BLaER1 (cell line): ENCODE measurements at regions not wholly inside any gene's neighbourhood (a gene's known extent, or its start where the extent isn't known, plus 50 kb on each side); places are given as distances from the start of the nearest gene placed in this dataset.
A peak's percentile ranks its signal among the peaks of the same experiment; 100 is the strongest.

Source experiments
- H3K27ac ChIP-seq: shearing (Covaris generic); formaldehyde crosslinking; 2 replicates; pipeline ENCODE4 v1.8.1; 2022
- H3K27me3 ChIP-seq: shearing (Covaris generic); formaldehyde crosslinking; 2 replicates; pipeline ENCODE4 v1.8.1; 2022
- H3K36me3 ChIP-seq: shearing (Covaris generic); formaldehyde crosslinking; 2 replicates; pipeline ENCODE4 v1.8.1; 2022
- H3K4me1 ChIP-seq: shearing (Covaris generic); formaldehyde crosslinking; 2 replicates; pipeline ENCODE4 v1.8.1; 2022
- H3K4me2 ChIP-seq: shearing (Covaris generic); formaldehyde crosslinking; 2 replicates; pipeline ENCODE4 v1.8.1; 2022
- H3K4me3 ChIP-seq: shearing (Covaris generic); formaldehyde crosslinking; 2 replicates; pipeline ENCODE4 v1.8.1; 2022
- H3K9ac ChIP-seq: shearing (Covaris generic); formaldehyde crosslinking; 2 replicates; pipeline ENCODE4 v1.8.1; 2022
- H3K9me3 ChIP-seq: shearing (Covaris generic); formaldehyde crosslinking; 2 replicates; pipeline ENCODE4 v1.8.1; 2022
- H4K20me1 ChIP-seq: shearing (Covaris generic); formaldehyde crosslinking; 2 replicates; pipeline ENCODE4 v1.8.1; 2022
- Cebpa-rat ChIP-seq: shearing (Covaris generic); IDR thresholded peaks from 2 replicates; pipeline ENCODE4 v1.8.1; 2022

- Histone ChIP-seq H3K4me1 (peaks cover 12% of the 10 kb centered on the region), H3K9ac (no peak overlapping the region), H3K4me2 (peak overlapping the region; percentile 9; the same call in 1 of the 2 replicates), H3K9me3 (no peaks in the 10 kb centered on the region), H3K27me3 (no peaks in the 10 kb centered on the region), H3K27ac (no peak overlapping the region), H3K4me3 (no peak overlapping the region), H4K20me1 (no peaks in the 10 kb centered on the region), H3K36me3 (no peaks in the 10 kb centered on the region)
- no peak for TF ChIP-seq Cebpa-rat
Observed at GRCh38 chr16:79876332-79876730, 275.8 kb upstream of the MAF start.

GRCh38 chr16:79874391-79874790, 273.9 kb upstream of the MAF start:
- Histone ChIP-seq H3K9ac (no peak overlapping the region), H4K20me1 (no peaks in the 10 kb centered on the region), H3K4me1 (no peaks in the 10 kb centered on the region; the same call in 1 of the 2 replicates), H3K4me3 (no peak overlapping the region), H3K9me3 (no peaks in the 10 kb centered on the region), H3K36me3 (no peaks in the 10 kb centered on the region), H3K27ac (no peak overlapping the region), H3K4me2 (no peak overlapping the region), H3K27me3 (no peaks in the 10 kb centered on the region)
- TF ChIP-seq Cebpa-rat: no peak

- H3K36me3 ChIP-seq: no peaks in the 10 kb centered on the region
- no peaks in the 10 kb centered on the region for H4K20me1 ChIP-seq
- no peaks in the 10 kb centered on the region for H3K9me3 ChIP-seq
- H3K4me3 ChIP-seq: no peak overlapping the region
- H3K9ac ChIP-seq: no peak overlapping the region
- no peaks in the 10 kb centered on the region; the same call in 1 of the 2 replicates for H3K4me1 ChIP-seq
- no peak overlapping the region for H3K27ac ChIP-seq
- H3K4me2 ChIP-seq: no peak overlapping the region
- no peak for TF ChIP-seq Cebpa-rat
- no peaks in the 10 kb centered on the region for H3K27me3 ChIP-seq
Observed at GRCh38 chr16:79873825-79874224, 273.3 kb upstream of the MAF start.

- no peak for TF ChIP-seq Cebpa-rat
- H3K9me3 ChIP-seq: no peaks in the 10 kb centered on the region
- no peaks in the 10 kb centered on the region for H3K27me3 ChIP-seq
Observed at GRCh38 chr16:79871906-79872305, 271.4 kb upstream of the MAF start.

GRCh38 chr16:79870016-79870886, 269.7 kb upstream of the MAF start:
- Histone ChIP-seq H3K9ac (no peak overlapping the region), H3K4me3 (no peak overlapping the region), H3K27ac (no peak overlapping the region), H3K36me3 (no peaks in the 10 kb centered on the region), H3K27me3 (no peaks in the 10 kb centered on the region), H3K9me3 (no peaks in the 10 kb centered on the region), H3K4me2 (no peak overlapping the region), H4K20me1 (no peaks in the 10 kb centered on the region), H3K4me1 (peaks cover under 1% of the 10 kb centered on the region; the same call in 1 of the 2 replicates)
- no peak for TF ChIP-seq Cebpa-rat

More at GRCh38 chr16:79871906-79872305, 271.4 kb upstream of the MAF start:
- Histone ChIP-seq H3K4me2 (no peak overlapping the region), H3K36me3 (no peaks in the 10 kb centered on the region), H3K27ac (no peak overlapping the region), H3K9ac (no peak overlapping the region), H4K20me1 (no peaks in the 10 kb centered on the region), H3K4me1 (no peaks in the 10 kb centered on the region; the same call in 1 of the 2 replicates), H3K4me3 (no peak overlapping the region)

- TF ChIP-seq Cebpa-rat: no peak
- no peak overlapping the region for H3K4me3 ChIP-seq
- H3K4me2 ChIP-seq: no peak overlapping the region
- H4K20me1 ChIP-seq: no peaks in the 10 kb centered on the region
- H3K36me3 ChIP-seq: no peaks in the 10 kb centered on the region
- no peak overlapping the region for H3K9ac ChIP-seq
- no peaks in the 10 kb centered on the region for H3K9me3 ChIP-seq
- H3K4me1 ChIP-seq: peaks cover 8% of the 10 kb centered on the region
- no peak overlapping the region for H3K27ac ChIP-seq
- H3K27me3 ChIP-seq: no peaks in the 10 kb centered on the region
Observed at GRCh38 chr16:79869304-79870015, 268.9 kb upstream of the MAF start.

- H3K4me1 ChIP-seq: peaks cover 14% of the 10 kb centered on the region
Observed at GRCh38 chr16:79868841-79869240, 268.3 kb upstream of the MAF start.

GRCh38 chr16:79867425-79867997, 267.0 kb upstream of the MAF start:
- H3K9me3 ChIP-seq: no peaks in the 10 kb centered on the region
- H3K4me1 ChIP-seq: peaks cover 27% of the 10 kb centered on the region
- TF ChIP-seq Cebpa-rat: no peak
- no peaks in the 10 kb centered on the region for H3K27me3 ChIP-seq
- no peaks in the 10 kb centered on the region for H3K36me3 ChIP-seq
- no peak overlapping the region for H3K4me3 ChIP-seq
- no peak overlapping the region for H3K4me2 ChIP-seq
- no peak overlapping the region for H3K27ac ChIP-seq
- H3K9ac ChIP-seq: no peak overlapping the region
- H4K20me1 ChIP-seq: no peaks in the 10 kb centered on the region

More at GRCh38 chr16:79868841-79869240, 268.3 kb upstream of the MAF start:
- Histone ChIP-seq H4K20me1 (no peaks in the 10 kb centered on the region), H3K27ac (no peak overlapping the region), H3K4me3 (no peak overlapping the region), H3K4me2 (no peak overlapping the region), H3K9me3 (no peaks in the 10 kb centered on the region), H3K27me3 (no peaks in the 10 kb centered on the region), H3K36me3 (no peaks in the 10 kb centered on the region), H3K9ac (no peak overlapping the region)
- no peak for TF ChIP-seq Cebpa-rat

- H3K4me1 ChIP-seq: peaks cover 27% of the 10 kb centered on the region
- TF ChIP-seq Cebpa-rat: no peak
- no peak overlapping the region for H3K27ac ChIP-seq
Observed at GRCh38 chr16:79865918-79866317, 265.4 kb upstream of the MAF start.

More at GRCh38 chr16:79865918-79866317, 265.4 kb upstream of the MAF start:
- H3K9me3 ChIP-seq: no peaks in the 10 kb centered on the region
- H3K27me3 ChIP-seq: no peaks in the 10 kb centered on the region
- H4K20me1 ChIP-seq: no peaks in the 10 kb centered on the region
- no peak overlapping the region for H3K4me3 ChIP-seq
- H3K9ac ChIP-seq: no peak overlapping the region
- no peaks in the 10 kb centered on the region for H3K36me3 ChIP-seq
- no peak overlapping the region for H3K4me2 ChIP-seq
